COR-L47 (cell line): ENCODE measurements at regions not wholly inside any gene's neighbourhood (a gene's known extent, or its start where the extent isn't known, plus 50 kb on each side); places are given as distances from the start of the nearest gene placed in this dataset.

Experiments used
- DNase-seq: peaks from one replicate; lab custom pipeline; 2025; lab: John Stamatoyannopoulos, UW

GRCh38 chr15:25504307-25504706 lies 65.5 kb upstream of the UBE3A start:
- DNase-seq, result no peak

DNA sequence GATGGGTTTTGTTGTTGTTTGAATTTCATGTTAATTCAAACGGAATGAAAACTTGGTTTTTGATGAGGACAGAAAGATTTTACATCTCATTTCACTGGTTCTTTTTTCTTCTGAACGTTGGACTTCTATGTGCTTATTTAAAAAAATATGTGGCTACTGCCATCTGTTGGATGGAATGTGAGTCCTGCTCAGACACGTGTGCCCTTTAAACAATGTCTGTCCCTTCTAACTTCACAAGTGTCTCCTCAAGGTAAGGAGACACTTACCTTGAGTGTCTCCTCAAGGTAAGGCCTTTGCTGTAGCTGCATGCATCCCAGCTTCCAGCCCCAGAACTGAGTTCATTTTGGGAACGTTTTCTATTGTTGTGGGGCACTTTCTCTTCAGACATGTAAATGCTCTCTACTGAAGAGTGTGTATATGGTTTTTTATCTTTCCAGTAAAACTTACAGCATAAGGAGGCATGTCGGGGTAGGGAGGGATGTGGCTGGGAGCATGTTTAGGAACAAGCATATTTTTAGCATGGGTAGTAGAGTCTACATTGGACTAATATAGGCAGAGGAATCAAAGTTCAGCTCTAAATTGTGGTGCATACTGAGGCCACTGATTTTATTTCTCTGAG lies 63.1 kb upstream of the UBE3A start:
- DNase-seq, result peak; percentile 38

GRCh38 chr15:25498835-25499234 lies 60.0 kb upstream of the UBE3A start:
- no peak for DNase-seq

- no peak for DNase-seq
These were observed 59.1 kb upstream of the UBE3A start for GRCh38 chr15:25497934-25498333.

DNA sequence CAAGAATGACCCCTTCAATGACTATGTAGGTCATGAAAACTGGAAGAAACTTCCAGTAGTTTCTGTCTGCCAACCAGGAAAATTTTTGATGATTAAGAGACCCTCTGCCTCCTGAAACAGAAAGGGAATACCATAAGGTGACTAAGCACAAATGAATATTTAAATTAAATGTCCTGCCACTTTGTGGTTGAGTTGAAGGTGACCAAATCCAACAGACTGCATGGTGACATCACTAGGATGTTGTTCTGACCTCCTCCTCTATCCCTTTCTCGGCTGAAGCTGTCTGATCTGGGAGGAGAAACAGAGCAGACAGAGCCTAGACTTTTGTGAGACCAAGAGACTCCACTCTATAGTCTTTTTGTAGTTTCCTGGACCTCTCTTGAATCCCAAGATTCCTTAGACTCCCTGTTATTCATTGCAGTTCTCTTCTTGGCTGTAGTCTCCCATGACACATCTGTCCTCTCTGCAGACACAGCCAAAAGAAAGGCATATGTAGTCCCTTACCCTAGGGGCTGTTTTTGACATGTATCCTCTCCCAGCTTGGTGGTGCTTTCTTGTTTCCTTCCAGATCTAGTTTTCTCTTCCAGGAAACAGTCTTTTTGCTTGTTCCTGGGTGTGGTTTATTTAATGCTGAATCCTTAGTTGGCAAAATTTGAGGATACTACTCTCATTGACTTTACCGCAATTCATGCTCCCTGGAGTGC lies 55.2 kb upstream of the UBE3A start:
- DNase-seq, result no peak

GRCh38 chr15:25492315-25492714 lies 53.5 kb upstream of the UBE3A start:
- DNase-seq, result no peak
